ENCODE measurements at regions not wholly inside any gene's neighbourhood (a gene's known extent, or its start where the extent isn't known, plus 50 kb on each side); places are given as distances from the start of the nearest gene placed in this dataset.

DNA sequence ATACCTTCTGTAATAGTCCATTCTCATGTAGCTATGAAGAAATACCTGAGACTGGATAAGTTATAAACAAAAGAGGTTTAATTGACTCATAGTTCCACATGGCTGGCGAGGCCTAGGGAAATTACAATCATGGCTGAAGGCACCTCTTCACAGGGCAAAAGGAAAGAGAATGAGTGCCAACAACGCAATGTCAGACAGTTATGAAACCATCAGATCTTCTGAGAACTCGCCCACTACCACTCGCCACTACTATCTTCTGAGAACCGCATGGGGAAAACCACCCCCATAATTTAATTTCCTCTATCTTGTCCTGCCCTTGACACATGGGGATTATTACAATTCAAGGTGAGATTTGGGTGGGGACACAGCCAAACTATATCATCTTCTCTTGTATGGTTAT, 406.8 kb upstream of the CBLB start:
- TF ChIP-seq, protein P1, sequence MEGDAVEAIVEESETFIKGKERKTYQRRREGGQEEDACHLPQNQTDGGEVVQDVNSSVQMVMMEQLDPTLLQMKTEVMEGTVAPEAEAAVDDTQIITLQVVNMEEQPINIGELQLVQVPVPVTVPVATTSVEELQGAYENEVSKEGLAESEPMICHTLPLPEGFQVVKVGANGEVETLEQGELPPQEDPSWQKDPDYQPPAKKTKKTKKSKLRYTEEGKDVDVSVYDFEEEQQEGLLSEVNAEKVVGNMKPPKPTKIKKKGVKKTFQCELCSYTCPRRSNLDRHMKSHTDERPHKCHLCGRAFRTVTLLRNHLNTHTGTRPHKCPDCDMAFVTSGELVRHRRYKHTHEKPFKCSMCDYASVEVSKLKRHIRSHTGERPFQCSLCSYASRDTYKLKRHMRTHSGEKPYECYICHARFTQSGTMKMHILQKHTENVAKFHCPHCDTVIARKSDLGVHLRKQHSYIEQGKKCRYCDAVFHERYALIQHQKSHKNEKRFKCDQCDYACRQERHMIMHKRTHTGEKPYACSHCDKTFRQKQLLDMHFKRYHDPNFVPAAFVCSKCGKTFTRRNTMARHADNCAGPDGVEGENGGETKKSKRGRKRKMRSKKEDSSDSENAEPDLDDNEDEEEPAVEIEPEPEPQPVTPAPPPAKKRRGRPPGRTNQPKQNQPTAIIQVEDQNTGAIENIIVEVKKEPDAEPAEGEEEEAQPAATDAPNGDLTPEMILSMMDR (IDR thresholded peaks at IDR 0.05), result no peak
- no peak for TF ChIP-seq POLR2A (IDR thresholded peaks at IDR 0.05)
